SK-N-SH (cell line): ENCODE measurements at regions not wholly inside any gene's neighbourhood (a gene's known extent, or its start where the extent isn't known, plus 50 kb on each side); places are given as distances from the start of the nearest gene placed in this dataset.

Experiments
- CTCF ChIA-PET: fragments of 300-600, 350-600 bp; formaldehyde crosslinking; extraction: SDS; loops from one replicate; lab custom pipeline; 2021; lab: Yijun Ruan, JAX
- POLR2A ChIA-PET: fragments of 350-600 bp; sonication (Branson Sonifier 250); formaldehyde crosslinking; extraction: SDS; loops from one replicate; lab custom pipeline; 2020; ENCODE audit warnings: antibody characterized with exemption, inconsistent platforms; lab: Yijun Ruan, JAX
- DNase-seq: peaks from one replicate; pipeline ENCODE4 v3.0.0; 2012
- H2AFZ ChIP-seq: fragments of 200-600 bp; sonication (generic); 2 replicates; pipeline ENCODE4 v1.8.1; 2016; ENCODE audit warnings: antibody characterized with exemption, mild to moderate bottlenecking, low read depth
- H3F3A ChIP-seq: fragments of 200-600 bp; sonication (generic); replicated peaks from 2 replicates; pipeline ENCODE3; 2016; ENCODE audit warnings: antibody characterized with exemption, mild to moderate bottlenecking; ENCODE audit not compliant: insufficient read depth
- H3K27ac ChIP-seq, 2 experiments: fragments of 200-500 bp in 1 of 2; fragments of 200-600 bp in 1 of 2; sonication (Bioruptor generic) in 1 of 2; sonication (generic), shearing (Covaris generic) in 1 of 2; 2 replicates each; pipeline versions ENCODE4 v1.5.1 to v1.6.1; 2014 to 2016; ENCODE audit warnings: low read depth in 2 of 2, inconsistent platforms in 1 of 2, low read length in 1 of 2, mild to moderate bottlenecking in 1 of 2, mixed read lengths in 1 of 2
- H3K27me3 ChIP-seq: fragments of 200-600 bp; sonication (generic), shearing (Covaris generic); 2 replicates; pipeline ENCODE4 v1.6.1; 2016; ENCODE audit warnings: mixed run types; ENCODE audit not compliant: insufficient read depth
- H3K36me3 ChIP-seq, 2 experiments: fragments of 200-500 bp in 1 of 2; fragments of 200-600 bp in 1 of 2; sonication (Bioruptor generic) in 1 of 2; sonication (generic) in 1 of 2; replicated peaks in 1 of 2; 2 replicates each; pipeline versions ENCODE3 to v1.5.1; 2014 to 2016; ENCODE audit warnings: low read length in 1 of 2, mild to moderate bottlenecking in 1 of 2; ENCODE audit not compliant: insufficient read depth in 2 of 2, control insufficient read depth in 1 of 2
- H3K4me1 ChIP-seq, 2 experiments: fragments of 200-500 bp in 1 of 2; fragments of 200-600 bp in 1 of 2; sonication (Bioruptor generic) in 1 of 2; sonication (generic), shearing (Covaris generic) in 1 of 2; 2 replicates each; pipeline versions ENCODE4 v1.5.1 to v1.6.1; 2014 to 2016; ENCODE audit warnings: low read depth in 1 of 2, low read length in 1 of 2, mixed run types in 1 of 2; ENCODE audit not compliant: insufficient read depth in 2 of 2, control insufficient read depth in 1 of 2
- H3K4me2 ChIP-seq: fragments of 200-600 bp; sonication (generic), shearing (Covaris generic); 2 replicates; pipeline ENCODE4 v1.6.1; 2017; ENCODE audit warnings: mixed run types
- H3K4me3 ChIP-seq, 2 experiments: fragments of 200-500 bp in 1 of 2; fragments of 200-600 bp in 1 of 2; sonication (Bioruptor generic) in 1 of 2; sonication (generic), shearing (Covaris generic) in 1 of 2; 2 replicates each; pipeline versions ENCODE4 v1.5.1 to v1.8.1; 2014 to 2016; ENCODE audit warnings: low read depth in 2 of 2, inconsistent platforms in 1 of 2, low read length in 1 of 2, mild to moderate bottlenecking in 1 of 2, mixed read lengths in 1 of 2, moderate library complexity in 1 of 2
- H3K79me2 ChIP-seq: fragments of 200-600 bp; sonication (generic); 2 replicates; pipeline ENCODE4 v1.8.1; 2017; ENCODE audit warnings: mild to moderate bottlenecking; ENCODE audit not compliant: insufficient read depth
- H3K9ac ChIP-seq: fragments of 200-600 bp; sonication (generic); 2 replicates; pipeline ENCODE4 v1.6.1; 2017; ENCODE audit warnings: mixed run types
- H3K9me2 ChIP-seq: fragments of 200-600 bp; sonication (generic); 2 replicates; pipeline ENCODE4 v1.6.1; 2017; ENCODE audit warnings: mixed run types
- H3K9me3 ChIP-seq: fragments of 200-600 bp; sonication (generic); 2 replicates; pipeline ENCODE4 v1.6.1; 2017; ENCODE audit warnings: mixed run types, mild to moderate bottlenecking, moderate library complexity
- H4K20me1 ChIP-seq: fragments of 200-600 bp; sonication (generic); 2 replicates; pipeline ENCODE4 v1.6.1; 2017; ENCODE audit warnings: mild to moderate bottlenecking, mixed run types; ENCODE audit not compliant: insufficient read depth
- ELF1 ChIP-seq: IDR thresholded peaks from 2 replicates; pipeline ENCODE4 v1.4.0; 2012
- GABPA ChIP-seq: IDR thresholded peaks from 2 replicates; pipeline ENCODE4 v1.4.0; 2012; ENCODE audit warnings: low read depth, mild to moderate bottlenecking
- JUND ChIP-seq: IDR thresholded peaks from 2 replicates; pipeline ENCODE4 v1.4.0; 2012
- RCOR1 ChIP-seq: fragments of 150-350 bp; IDR thresholded peaks from 2 replicates; pipeline ENCODE4 v1.6.1; 2017; ENCODE audit warnings: antibody characterized with exemption, low read length
- SIN3A ChIP-seq: IDR thresholded peaks from 2 replicates; pipeline ENCODE4 v1.6.1; 2012; ENCODE audit warnings: low read depth, mild to moderate bottlenecking, low read length, moderate library complexity, borderline replicate concordance
- TEAD4 ChIP-seq: IDR thresholded peaks from 2 replicates; pipeline ENCODE4 v1.4.0; 2012; ENCODE audit warnings: mild to moderate bottlenecking, borderline replicate concordance; ENCODE audit not compliant: insufficient read depth
- YY1 ChIP-seq: IDR thresholded peaks from 2 replicates; pipeline ENCODE4 v1.4.0; 2012; ENCODE audit warnings: low read depth, mild to moderate bottlenecking
- WGBS: methylation state at CpG from one replicate; pipeline ENCODE4 v1.1.6; 2017; ENCODE audit warnings: low lambda C conversion rate; 5-methylcytosine and 5-hydroxymethylcytosine counted together
- TF ChIP-seq, protein P1 (sequence below): IDR thresholded peaks from 2 replicates; pipeline ENCODE4 v1.4.0; 2012; ENCODE audit warnings: low read depth, borderline replicate concordance
- TF ChIP-seq, protein P2 (sequence below): IDR thresholded peaks from 2 replicates; pipeline ENCODE4; 2012
- TF ChIP-seq, protein P3 (sequence below): fragments of 150-350 bp; IDR thresholded peaks from 2 replicates; pipeline ENCODE4 v1.6.1; 2017; ENCODE audit warnings: antibody characterized with exemption, low read length, low read depth, borderline replicate concordance
- TF ChIP-seq, protein P4 (sequence below): fragments of 150-350 bp; IDR thresholded peaks from 2 replicates; pipeline ENCODE4 v1.6.1; 2016; ENCODE audit warnings: mild to moderate bottlenecking, low read depth, low read length
- TF ChIP-seq, protein P5 (sequence below): IDR thresholded peaks from 2 replicates; pipeline ENCODE4 v1.4.0; 2012; ENCODE audit warnings: low read depth
- TF ChIP-seq, protein P6 (sequence below): fragments of 200-600 bp; sonication (generic); IDR thresholded peaks from 2 replicates; pipeline ENCODE4 v1.6.1; 2017; ENCODE audit warnings: antibody characterized with exemption, mild to moderate bottlenecking, moderate library complexity

DNA sequence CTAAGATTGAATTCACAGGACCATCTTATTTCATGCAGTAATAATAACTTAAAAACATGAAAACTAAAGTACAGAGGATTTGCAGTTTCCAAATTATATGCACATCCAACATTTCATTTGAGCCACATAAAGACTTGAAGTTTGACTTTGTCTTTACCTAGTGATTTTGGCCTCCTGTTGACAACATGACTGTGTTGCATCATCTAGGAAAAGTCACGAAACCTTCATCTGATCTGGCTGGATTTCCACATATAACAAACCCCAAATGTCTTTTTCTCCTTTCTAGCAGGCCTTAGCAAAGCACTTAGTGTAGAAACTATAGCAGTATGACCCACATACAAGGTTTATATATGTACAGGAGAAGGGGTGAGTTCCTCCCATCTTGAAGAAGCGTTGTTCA, 406.5 kb upstream of the CDH5 start:
- H3K9me3 ChIP-seq: no peaks in the 10 kb centered on the region
- no peak overlapping the region for H2AFZ ChIP-seq
- no peaks in the 10 kb centered on the region for H3F3A ChIP-seq
- 58% methylated on average over 2 of the region's 2 CpGs for WGBS
- no peak for DNase-seq
- H3K4me1 ChIP-seq: no peaks in the 10 kb centered on the region
- no peaks in the 10 kb centered on the region for H3K9me2 ChIP-seq
- no peak overlapping the region for H3K27ac ChIP-seq
- CTCF ChIA-PET: interaction anchor here (1.3 kb wide), 1 partner anchor 10 kb away, joined by 4 read pairs; no protein-coding TSS in a partner anchor
- no peak for TF ChIP-seq GABPA
- TF ChIP-seq, protein P1, sequence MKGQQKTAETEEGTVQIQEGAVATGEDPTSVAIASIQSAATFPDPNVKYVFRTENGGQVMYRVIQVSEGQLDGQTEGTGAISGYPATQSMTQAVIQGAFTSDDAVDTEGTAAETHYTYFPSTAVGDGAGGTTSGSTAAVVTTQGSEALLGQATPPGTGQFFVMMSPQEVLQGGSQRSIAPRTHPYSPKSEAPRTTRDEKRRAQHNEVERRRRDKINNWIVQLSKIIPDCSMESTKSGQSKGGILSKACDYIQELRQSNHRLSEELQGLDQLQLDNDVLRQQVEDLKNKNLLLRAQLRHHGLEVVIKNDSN: no peak
- TF ChIP-seq, protein P2, sequence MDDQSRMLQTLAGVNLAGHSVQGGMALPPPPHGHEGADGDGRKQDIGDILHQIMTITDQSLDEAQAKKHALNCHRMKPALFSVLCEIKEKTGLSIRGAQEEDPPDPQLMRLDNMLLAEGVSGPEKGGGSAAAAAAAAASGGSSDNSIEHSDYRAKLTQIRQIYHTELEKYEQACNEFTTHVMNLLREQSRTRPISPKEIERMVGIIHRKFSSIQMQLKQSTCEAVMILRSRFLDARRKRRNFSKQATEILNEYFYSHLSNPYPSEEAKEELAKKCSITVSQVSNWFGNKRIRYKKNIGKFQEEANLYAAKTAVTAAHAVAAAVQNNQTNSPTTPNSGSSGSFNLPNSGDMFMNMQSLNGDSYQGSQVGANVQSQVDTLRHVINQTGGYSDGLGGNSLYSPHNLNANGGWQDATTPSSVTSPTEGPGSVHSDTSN: no peak
- no peak for TF ChIP-seq SIN3A
- TF ChIP-seq, protein P3, sequence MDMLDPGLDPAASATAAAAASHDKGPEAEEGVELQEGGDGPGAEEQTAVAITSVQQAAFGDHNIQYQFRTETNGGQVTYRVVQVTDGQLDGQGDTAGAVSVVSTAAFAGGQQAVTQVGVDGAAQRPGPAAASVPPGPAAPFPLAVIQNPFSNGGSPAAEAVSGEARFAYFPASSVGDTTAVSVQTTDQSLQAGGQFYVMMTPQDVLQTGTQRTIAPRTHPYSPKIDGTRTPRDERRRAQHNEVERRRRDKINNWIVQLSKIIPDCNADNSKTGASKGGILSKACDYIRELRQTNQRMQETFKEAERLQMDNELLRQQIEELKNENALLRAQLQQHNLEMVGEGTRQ: no peak
- TF ChIP-seq YY1: no peak
- TF ChIP-seq, protein P4, sequence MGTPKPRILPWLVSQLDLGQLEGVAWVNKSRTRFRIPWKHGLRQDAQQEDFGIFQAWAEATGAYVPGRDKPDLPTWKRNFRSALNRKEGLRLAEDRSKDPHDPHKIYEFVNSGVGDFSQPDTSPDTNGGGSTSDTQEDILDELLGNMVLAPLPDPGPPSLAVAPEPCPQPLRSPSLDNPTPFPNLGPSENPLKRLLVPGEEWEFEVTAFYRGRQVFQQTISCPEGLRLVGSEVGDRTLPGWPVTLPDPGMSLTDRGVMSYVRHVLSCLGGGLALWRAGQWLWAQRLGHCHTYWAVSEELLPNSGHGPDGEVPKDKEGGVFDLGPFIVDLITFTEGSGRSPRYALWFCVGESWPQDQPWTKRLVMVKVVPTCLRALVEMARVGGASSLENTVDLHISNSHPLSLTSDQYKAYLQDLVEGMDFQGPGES: no peak
- TF ChIP-seq RCOR1: no peak
- TF ChIP-seq, protein P5, sequence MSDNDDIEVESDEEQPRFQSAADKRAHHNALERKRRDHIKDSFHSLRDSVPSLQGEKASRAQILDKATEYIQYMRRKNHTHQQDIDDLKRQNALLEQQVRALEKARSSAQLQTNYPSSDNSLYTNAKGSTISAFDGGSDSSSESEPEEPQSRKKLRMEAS: no peak
- TF ChIP-seq, all 33 proteins: peak for 0
- no peak overlapping the region for H3K4me2 ChIP-seq
- no peak overlapping the region for H3K4me3 ChIP-seq
- H4K20me1 ChIP-seq: no peaks in the 10 kb centered on the region
- POLR2A ChIA-PET: no interaction called here
- H3K27me3 ChIP-seq: no peaks in the 10 kb centered on the region
- no peak overlapping the region for H3K9ac ChIP-seq
- no peaks in the 10 kb centered on the region for H3K36me3 ChIP-seq
- H3K79me2 ChIP-seq: no peaks in the 10 kb centered on the region

DNA sequence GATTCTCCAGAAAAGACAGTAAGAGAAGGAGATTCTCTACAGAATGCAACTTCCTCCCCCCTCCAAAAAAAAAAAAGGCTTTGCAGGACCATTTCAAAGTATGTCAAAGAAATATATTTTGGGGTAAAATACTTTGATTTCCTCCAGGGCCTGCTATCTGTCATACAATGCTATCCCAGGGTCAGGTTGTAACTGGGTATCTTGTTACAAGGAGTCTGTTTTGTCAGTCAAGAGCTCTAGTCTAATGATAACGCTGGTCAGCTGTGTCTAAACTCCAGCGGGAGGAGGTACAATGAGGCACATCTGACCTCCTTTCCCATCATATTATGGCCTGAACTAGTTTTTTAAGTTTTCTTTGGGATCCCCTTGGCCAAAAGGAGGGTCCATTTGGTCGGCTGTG, 408.4 kb upstream of the CDH5 start:
- no peak overlapping the region for H3K9ac ChIP-seq
- CTCF ChIA-PET: no interaction called here
- H3K79me2 ChIP-seq: no peaks in the 10 kb centered on the region
- no peaks in the 10 kb centered on the region for H3K9me2 ChIP-seq
- no peaks in the 10 kb centered on the region for H3K9me3 ChIP-seq
- H4K20me1 ChIP-seq: no peaks in the 10 kb centered on the region
- no peaks in the 10 kb centered on the region for H3K27me3 ChIP-seq
- POLR2A ChIA-PET: no interaction called here
- 31% methylated on average over 3 of the region's 3 CpGs for WGBS
- no peak for DNase-seq
- no peak overlapping the region for H3K4me2 ChIP-seq
- no peak overlapping the region for H2AFZ ChIP-seq
- no peak for TF ChIP-seq ELF1
- no peak for TF ChIP-seq TEAD4
- TF ChIP-seq JUND: no peak
- TF ChIP-seq, protein P6, sequence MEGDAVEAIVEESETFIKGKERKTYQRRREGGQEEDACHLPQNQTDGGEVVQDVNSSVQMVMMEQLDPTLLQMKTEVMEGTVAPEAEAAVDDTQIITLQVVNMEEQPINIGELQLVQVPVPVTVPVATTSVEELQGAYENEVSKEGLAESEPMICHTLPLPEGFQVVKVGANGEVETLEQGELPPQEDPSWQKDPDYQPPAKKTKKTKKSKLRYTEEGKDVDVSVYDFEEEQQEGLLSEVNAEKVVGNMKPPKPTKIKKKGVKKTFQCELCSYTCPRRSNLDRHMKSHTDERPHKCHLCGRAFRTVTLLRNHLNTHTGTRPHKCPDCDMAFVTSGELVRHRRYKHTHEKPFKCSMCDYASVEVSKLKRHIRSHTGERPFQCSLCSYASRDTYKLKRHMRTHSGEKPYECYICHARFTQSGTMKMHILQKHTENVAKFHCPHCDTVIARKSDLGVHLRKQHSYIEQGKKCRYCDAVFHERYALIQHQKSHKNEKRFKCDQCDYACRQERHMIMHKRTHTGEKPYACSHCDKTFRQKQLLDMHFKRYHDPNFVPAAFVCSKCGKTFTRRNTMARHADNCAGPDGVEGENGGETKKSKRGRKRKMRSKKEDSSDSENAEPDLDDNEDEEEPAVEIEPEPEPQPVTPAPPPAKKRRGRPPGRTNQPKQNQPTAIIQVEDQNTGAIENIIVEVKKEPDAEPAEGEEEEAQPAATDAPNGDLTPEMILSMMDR: no peak
- no peaks in the 10 kb centered on the region for H3F3A ChIP-seq
- no peak overlapping the region for H3K27ac ChIP-seq
- H3K4me3 ChIP-seq: no peak overlapping the region
- H3K4me1 ChIP-seq: no peaks in the 10 kb centered on the region
- H3K36me3 ChIP-seq: no peaks in the 10 kb centered on the region
